ENCODE measurements at regions not wholly inside any gene's neighbourhood (a gene's known extent, or its start where the extent isn't known, plus 50 kb on each side); places are given as distances from the start of the nearest gene placed in this dataset.

DNA sequence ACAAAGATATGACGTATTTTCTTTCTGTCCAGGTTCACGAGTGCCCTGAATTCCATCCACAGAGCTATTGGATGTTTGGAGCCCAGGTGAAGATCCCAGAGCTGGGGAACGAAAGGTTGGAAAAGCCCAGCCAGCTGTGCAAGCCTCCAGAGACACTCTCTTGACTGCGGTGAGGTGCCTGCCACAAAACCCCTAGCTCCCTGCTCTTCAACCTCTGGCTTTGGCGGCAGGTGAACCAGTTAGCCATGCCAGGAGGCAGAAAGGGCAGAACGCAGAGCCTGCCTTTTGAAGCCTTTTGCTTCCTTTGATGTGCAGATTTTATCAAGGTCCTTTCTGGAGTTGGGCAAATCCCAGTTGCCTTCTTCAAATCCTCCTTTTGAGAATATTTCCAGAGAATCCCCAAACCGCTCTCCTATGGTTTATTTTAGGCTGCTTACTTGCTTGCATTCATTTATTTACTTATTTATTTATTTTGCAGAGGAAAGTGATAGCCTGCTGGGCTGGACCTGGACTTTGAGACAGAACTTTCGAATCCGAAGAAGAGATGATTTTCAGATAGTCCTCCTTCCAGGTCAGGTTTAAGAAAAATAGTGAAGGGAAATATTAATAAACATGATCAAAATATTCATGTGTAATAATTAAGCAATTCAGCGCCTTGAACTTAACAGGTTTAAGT, 411.2 kb upstream of the TBX3 start:
- DNase-seq: no peak

- no peak for DNase-seq
Observed at GRCh38 chr12:115094163-115094816, 410.3 kb upstream of the TBX3 start.

GRCh38 chr12:115093261-115093660, 409.3 kb upstream of the TBX3 start:
- DNase-seq: no peak

- DNase-seq: no peak
Observed at GRCh38 chr12:115090783-115091182, 406.8 kb upstream of the TBX3 start.

DNA sequence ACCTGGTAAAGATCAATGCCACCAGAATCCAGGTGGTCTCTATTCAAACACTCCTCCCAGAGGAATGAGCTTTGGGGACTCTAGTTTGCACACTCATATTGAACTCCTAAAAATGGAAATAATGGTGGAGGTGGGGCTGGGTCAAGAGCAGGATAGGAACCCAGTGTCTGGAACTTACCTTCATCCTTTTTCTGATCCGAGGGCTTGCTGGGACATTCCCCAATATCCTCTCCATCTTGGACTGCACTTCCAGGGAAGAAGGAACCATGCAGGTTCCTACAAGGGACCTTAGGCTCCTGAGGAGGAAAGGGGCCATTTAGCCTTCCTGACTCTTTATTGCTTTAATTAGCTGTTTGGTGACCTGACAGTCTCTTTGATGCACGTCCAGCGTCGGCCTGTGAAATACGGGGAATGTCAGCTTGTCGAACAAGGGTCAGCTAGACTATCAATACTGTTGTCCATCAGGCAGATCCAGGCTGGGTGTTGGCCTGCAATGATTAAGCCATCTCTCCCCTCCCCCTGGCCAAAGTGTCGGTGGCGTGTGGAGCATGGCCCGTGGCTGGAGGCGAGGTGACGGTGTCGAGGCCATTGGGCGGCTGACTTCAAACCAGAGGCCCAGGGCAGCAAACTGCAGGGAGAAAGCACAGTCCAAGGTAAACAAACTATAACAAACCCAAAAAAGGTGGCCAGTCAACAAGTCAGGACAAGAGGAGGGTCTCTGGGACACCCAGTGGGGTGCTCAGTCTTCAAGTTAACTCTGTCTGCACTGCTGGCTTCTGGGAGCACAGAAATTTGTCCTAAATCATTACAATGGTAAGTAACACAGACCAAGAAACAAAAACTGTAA, 405.2 kb upstream of the TBX3 start:
- no peak for DNase-seq

DNA sequence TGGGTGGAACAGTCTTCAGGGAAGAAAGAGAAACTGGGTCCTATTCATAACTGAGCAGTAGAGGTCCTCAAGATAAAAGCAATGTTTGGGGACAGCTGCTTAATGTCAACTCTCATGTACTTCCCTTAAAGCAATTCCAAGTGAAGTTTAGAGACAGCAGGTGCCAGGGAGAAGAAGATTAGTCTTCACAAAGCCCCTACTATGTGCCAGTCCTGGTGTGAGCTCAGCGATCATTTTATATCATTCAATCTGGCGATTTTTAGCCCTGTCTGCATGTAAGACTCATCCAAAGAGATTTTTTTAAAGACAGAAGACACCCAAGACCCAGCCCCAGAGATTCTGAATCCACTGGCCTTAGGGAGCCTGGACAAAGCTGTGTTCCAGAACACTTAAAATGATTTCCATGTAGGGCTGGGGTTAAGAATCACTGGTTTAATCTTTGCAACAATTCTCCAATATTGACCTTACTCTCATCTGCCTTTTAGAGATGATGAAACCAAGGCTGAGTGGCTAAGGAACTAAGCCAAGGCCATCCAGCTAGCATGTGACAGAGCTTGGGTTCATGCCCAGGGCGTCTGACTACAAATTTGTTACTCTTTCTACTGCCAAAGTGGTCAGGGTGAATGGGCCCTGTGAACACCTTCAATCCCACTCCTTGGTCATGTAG, 404.5 kb upstream of the TBX3 start:
- DNase-seq: no peak

DNA sequence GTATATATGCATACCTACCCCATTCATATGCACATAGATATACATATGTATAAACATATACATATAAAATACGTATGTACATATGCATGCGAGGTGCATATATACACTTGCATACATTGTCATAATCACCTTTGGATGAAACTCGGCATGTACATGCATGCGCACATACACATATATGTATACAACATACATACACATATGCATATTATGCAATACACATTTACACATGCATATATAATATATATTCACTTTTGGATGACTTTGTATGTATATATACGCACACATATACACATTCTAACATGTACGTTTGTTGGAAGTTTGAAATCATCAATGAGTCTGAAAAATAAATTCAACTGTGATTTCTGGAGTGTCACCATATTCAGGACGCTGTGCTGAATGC, 401.6 kb upstream of the TBX3 start:
- no peak for DNase-seq

DNA sequence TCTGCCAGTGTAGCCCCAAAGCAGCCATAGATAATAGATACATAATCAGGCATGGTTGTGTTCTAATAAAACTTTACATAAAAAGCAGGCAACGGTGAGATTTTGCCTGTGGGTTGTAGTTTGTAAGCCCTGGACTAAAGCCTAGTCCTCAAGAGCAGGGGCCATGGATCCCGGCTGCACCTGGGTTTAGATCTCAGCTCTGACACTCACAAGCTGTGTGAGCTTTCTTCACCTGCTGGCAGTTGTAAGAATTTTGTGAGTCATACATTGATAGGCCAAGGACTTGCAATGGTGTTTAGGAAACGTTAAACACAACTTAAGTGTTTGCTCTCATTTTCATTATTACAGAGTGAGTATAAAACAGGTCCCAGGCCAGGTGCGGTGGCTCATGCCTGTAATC, 395.8 kb upstream of the TBX3 start:
- DNase-seq: no peak

DNA sequence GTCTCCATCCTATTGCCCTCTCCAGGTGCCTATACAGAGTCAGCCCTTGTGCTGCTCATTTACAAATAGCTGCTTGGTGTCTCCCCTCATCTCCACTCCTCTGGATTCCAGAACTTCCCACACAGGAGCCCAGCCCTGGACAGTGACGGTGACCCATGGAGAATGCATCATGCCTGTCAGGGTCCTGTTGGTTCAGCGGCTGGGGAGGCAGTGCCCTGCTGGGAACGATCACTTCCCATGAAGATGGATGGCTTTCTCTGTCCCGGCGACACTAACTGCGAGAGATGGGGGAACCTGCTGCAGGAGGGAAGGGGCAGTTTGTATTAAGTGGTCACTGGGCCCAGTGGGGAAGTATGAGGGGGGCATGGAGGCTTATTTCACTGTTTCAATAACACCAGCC, 395.0 kb upstream of the TBX3 start:
- DNase-seq: no peak

- DNase-seq: no peak
Observed at GRCh38 chr12:115078334-115078733, 394.4 kb upstream of the TBX3 start.

DNA sequence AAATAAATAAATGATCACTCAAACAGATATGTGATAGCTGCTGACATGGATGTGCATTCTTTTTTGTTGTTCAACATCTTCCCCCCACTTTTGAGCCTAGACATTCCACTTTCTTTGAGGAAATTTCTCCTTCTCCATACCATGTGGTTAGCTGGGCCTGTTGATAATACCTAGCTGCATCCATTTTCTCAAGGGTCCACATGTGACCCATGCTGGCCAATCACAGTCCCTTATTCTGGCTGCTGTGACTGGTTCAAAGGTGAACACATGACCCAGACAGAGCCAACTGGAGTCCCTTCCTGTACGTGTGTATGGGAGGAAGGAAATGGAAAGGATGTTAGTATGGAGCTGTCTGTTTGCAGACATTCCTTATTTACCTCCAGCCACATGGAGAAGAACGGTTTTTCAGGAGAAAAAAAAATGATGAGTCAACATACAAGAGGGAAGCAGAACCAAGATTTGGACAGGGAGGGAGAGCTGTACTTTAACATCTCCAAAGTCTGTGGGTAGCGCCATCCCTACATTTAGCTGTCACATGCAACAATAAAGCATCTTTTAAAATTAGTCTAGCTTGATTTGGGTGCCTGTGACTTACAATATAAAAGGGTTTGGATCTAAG, 391.7 kb upstream of the TBX3 start:
- DNase-seq: no peak

DNA sequence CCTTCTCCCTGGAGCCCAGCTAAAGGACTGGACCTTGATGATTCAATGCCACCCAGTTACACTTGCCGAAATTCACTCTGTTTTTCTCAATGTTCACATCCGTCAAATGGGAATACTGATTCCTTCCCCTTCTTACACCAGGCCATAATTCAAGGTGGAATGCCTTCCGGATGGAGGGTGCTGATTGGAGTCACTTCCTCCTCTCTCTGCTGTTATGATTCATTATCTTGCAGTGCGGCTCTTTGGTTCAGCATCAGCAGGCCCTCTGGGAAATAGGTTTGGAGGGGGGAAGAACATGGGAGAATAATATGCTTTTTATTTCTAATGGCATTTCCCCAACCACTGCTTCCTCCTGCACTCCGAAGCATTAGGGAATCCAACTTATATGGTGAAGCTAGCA, 390.6 kb upstream of the TBX3 start:
- DNase-seq: no peak

GRCh38 chr12:115072712-115073111, 388.7 kb upstream of the TBX3 start:
- no peak for DNase-seq

DNA sequence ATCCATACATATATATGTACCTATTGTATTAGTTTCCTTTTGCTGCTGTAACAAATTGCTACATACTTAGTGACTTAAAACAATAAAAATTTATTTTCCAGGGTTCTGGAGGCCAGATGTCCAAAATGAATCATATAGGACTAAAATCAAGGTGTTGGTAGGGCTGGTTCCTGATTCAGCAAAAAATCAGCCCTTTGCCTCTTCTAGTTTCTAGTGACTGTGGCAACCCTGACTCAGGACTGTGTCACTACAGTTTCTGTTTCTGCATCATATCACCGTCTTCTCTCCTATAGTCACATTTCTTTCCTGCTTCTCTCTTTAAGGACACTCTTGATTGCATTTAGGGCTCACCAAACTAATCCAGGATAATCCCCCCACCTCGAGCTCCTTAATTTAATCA, 386.3 kb upstream of the TBX3 start:
- DNase-seq: no peak

GRCh38 chr12:115064296-115064695, 380.3 kb upstream of the TBX3 start:
- DNase-seq: no peak

DNA sequence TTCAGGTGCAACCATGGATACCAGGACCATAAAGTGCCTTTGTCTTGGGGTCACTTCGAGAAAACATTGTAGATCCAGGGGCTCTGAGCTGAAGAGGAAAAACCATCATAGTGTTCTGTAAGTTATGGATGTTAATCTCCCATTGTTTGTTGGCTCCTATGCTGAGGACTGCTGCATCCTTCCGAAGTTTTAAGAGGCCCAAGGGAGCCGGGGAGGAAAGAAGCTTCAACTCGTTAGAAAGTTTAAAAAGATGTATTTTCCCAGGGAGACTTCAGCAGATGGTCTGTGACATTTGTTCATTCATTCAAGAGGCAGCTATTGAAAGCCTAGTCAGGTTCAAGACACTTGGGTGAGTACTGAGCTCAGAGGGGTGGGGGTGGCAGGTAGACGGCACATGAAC, 378.8 kb upstream of the TBX3 start:
- no peak for DNase-seq

- DNase-seq: no peak
Observed at GRCh38 chr12:115060477-115061168, 376.6 kb upstream of the TBX3 start.

DNA sequence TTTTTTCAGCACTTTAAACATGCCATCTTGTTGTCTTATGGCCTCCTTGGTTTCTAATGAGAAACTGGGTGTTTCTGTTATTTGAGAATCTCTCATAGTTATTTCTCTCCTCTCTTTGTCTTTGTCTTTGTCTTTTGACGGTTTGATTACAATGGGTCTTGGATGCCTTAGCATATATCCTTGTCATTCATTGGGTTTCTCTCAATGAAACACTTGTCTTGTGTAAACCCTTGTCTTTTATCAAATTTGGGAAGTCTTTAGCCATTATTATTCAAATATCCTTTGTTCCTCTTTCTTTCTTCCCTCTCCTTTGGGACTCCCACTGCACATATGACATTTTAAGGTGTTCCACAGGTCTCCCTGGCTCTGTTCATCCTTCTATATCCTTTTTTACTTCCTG, 373.5 kb upstream of the TBX3 start:
- DNase-seq: no peak

GRCh38 chr12:115051378-115051777, 367.4 kb upstream of the TBX3 start:
- no peak for DNase-seq

GRCh38 chr12:115049614-115050013, 365.6 kb upstream of the TBX3 start:
- no peak for DNase-seq

DNA sequence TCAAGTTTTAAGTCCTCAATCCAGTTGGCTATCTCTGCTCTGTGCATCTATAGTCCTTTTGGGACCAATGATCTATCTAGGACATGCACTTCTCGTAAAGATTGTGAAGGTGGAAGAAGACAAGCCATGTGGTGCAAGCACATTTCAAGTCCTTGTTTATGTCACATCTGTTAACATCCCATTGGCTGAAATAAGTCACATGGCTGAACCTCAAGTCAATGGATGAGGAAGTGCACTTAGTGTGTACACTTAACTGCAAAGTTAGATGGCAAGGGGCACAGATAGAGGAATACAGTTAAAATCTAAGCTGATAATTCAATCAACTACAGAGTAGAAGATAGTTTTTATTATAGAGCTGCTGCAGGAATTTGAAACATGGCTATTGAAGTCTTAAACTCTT, 362.8 kb upstream of the TBX3 start:
- no peak for DNase-seq

DNA sequence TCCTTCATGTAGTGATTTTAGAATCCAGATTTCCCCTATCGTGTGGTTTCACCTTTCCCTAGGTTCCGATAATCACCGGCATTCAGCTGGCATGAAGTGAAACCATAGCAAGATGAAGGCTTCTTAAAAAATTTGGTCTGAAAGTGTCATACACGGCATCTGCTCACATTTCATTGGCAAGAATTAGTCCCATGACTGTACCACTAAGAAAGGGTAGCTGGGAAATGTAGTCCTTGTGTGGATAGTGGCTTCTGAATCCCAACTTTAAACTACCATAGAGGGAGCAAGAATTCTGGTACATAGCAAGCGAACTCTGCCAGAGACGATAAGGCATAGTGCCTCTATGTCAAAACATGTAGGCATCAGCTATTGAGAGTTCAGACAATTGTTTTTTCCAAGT, 360.1 kb upstream of the TBX3 start:
- no peak for DNase-seq
